GM18511 (cell line): ENCODE measurements at regions not wholly inside any gene's neighbourhood (a gene's known extent, or its start where the extent isn't known, plus 50 kb on each side); places are given as distances from the start of the nearest gene placed in this dataset.

Experiments
- ATAC-seq: cut with Tn5 transposase; IDR thresholded peaks from one replicate; pipeline ENCODE4 v1.9.1; 2021; ENCODE audit warnings: mild to moderate bottlenecking, moderate library complexity; ENCODE audit not compliant: unreplicated experiment

- no peak for ATAC-seq
These were observed 592.5 kb upstream of the USP15 start for GRCh38 chr12:61667676-61668075.

GRCh38 chr12:61676520-61676919 is 583.7 kb upstream of the USP15 start:
- ATAC-seq, result no peak

- no peak for ATAC-seq
These were observed 572.8 kb upstream of the USP15 start for GRCh38 chr12:61687407-61687806.

GRCh38 chr12:61694214-61694613 is 566.0 kb upstream of the USP15 start:
- ATAC-seq, result no peak

- ATAC-seq, result no peak
These were observed 558.7 kb upstream of the USP15 start for GRCh38 chr12:61701471-61701870.

- no peak for ATAC-seq
These were observed 553.4 kb upstream of the USP15 start for GRCh38 chr12:61706783-61707182.

DNA sequence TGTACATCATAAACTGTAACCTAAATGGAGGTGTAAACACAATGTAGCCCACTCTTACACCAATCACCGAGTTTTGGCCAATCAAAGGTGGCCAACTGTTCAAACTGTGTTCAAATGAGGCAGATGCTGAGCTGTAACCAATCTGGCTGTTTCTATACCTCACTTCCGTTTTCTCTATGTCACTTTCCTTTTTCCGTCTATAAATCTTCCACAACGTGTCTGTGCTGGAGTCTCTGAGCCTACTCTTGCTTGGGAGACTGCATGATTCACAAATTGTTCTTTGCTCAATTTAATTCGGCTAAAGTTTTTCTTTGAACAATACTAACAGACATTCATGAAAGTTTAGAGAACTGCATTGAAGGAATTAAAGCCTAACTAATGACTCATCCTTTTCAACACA is 547.1 kb upstream of the USP15 start:
- no peak for ATAC-seq

- no peak for ATAC-seq
These were observed 542.2 kb upstream of the USP15 start for GRCh38 chr12:61717986-61718385.

GRCh38 chr12:61739925-61740324 is 520.3 kb upstream of the USP15 start:
- no peak for ATAC-seq

DNA sequence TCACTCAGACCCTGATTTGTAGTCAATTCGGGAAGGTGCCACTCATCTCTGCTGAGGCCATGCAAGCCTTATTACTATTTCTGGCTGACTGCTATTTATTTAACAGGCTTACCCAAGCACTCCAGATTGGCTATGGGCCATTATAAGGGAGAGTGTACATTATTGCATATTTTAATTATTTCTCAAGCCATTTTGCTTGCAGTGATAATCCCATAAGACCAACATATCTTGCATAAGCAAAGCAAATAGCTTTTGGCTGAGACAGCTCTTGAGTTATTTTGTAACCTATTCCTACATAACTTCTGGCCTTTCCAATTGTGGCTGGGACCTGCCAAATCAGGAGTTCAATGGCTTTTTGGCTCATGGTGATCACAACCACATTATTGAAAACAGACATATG is 509.6 kb upstream of the USP15 start:
- no peak for ATAC-seq

- no peak for ATAC-seq
These were observed 506.0 kb upstream of the USP15 start for GRCh38 chr12:61754214-61754613.

DNA sequence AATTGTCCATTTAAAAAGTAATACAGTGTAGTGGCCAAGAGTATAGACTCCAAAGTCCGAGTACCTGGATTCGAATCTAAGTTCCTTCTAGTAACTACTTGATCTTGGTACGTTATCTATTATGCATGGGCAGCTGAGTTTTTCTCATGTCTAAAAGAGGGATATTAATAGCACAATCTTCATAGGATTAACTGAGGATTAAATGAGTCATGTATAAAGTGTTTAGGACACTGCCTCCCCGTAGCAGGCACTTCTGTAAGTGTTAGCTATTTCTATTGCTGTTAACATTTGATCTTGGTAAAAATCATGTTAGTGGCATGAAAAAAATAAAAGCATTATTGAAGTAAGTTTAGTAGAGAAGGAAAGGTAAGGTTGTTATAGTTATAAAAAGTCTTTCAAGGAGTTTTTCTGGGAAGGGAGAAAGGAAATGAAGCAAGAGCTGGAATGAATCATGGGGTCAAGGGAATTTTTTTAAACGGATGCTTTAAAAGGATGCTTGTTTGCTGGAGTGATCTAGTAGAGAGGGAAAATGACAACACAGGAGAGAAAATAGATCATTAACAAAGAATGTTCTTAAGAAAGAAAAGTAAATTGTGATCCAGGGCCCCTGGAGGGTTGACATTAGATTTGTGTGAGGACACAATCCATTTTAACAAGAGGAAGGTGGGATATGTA is 502.2 kb upstream of the USP15 start:
- no peak for ATAC-seq

GRCh38 chr12:61758661-61759060 is 501.5 kb upstream of the USP15 start:
- ATAC-seq, result no peak

- ATAC-seq, result no peak
These were observed 494.3 kb upstream of the USP15 start for GRCh38 chr12:61765926-61766325.

DNA sequence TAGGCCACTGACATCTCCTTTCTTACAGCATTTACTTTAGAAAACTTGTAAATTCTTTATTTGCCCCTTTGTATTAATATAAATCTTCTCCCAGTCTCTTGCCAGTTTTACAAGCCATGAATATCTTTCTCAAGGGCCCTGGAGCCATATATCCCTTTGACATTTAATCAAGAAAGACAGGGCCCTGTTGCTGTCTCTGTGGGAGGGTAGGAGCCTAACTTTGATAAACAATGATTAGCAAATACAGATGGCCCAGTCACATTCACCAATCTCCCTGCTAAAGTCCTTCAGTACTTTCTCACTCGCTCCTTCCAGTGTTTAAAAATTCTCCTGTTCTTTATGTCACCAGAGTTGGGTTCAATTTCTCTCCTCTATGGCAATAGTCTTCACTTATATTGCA is 479.8 kb upstream of the USP15 start:
- no peak for ATAC-seq

- no peak for ATAC-seq
These were observed 479.1 kb upstream of the USP15 start for GRCh38 chr12:61781021-61781581.

- ATAC-seq, result no peak
These were observed 463.4 kb upstream of the USP15 start for GRCh38 chr12:61796846-61797245.

DNA sequence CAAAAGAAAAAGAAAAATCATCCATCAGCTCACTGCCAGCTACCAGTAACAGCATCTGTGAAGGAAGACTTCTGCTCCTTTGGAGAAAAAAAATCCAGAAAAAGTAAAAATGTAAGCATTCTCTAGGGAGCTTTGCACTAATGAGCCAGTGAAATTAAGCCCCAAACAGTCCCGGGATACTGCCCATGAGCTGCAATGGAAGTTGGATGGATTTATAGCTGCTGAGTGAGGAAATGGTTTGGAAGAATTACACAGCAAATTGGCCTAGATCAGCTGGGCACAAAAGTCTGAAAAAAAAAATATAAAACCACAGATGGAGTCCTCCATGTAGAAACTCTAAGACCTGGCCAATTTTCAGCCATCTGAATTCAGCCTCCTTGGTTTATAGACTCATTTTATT is 462.9 kb upstream of the USP15 start:
- ATAC-seq, result no peak

- ATAC-seq, result no peak
These were observed 461.4 kb upstream of the USP15 start for GRCh38 chr12:61798778-61799177.

GRCh38 chr12:61804301-61804700 is 455.9 kb upstream of the USP15 start:
- ATAC-seq, result no peak

GRCh38 chr12:61808856-61809255 is 451.3 kb upstream of the USP15 start:
- no peak for ATAC-seq

DNA sequence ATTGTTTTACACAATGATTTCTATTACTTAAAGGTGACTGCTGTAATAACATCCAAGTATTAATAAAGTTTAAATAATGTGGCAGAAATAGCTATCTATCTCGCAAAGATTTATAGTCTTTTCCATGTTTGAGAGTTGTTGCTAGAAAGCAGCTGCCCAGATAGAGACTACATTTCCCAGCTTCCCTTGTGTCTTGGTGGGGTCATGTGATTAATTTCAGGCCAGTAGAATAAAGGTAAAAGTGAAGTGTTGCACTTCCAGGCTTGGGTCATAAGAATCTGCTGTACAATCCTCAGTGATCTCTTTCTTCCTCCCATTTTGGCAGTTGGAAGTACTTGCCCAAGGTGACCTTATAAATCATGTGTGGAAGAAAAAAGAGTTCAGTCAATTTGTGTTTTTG is 449.7 kb upstream of the USP15 start:
- no peak for ATAC-seq

DNA sequence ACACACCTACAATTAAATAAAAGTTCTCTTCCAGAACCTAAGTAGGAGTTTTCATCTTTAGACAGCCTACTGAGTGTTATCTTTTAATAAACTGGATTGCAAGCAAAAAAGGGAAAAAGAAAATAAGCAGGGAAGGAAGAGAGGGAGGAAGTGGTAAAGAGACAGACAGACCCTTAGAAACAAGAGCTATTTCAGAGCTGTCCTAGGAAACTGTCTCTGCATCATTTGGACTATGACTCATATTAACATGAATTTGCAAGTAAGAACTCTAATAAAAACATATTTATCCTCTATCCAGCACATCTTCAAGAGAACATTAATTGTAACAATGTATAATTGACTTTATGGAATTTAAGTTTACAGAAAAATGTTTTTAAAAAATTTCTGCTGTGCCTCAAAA is 438.8 kb upstream of the USP15 start:
- ATAC-seq, result no peak
